Naive thymus-derived CD4-positive, alpha-beta T cell (primary cell): ENCODE measurements at regions not wholly inside any gene's neighbourhood (a gene's known extent, or its start where the extent isn't known, plus 50 kb on each side); places are given as distances from the start of the nearest gene placed in this dataset.

ENCODE experiments used
- ATAC-seq: fragments of 150-1000 bp; cut with Tn5 transposase; 2 replicates; pipeline ENCODE4 v1.10.0; 2021; ENCODE audit warnings: mild to moderate bottlenecking, moderate library complexity
- CTCF ChIA-PET: fragments of 350-600 bp; sonication (Branson Sonifier 250); formaldehyde crosslinking; loops from one replicate; lab custom pipeline; 2021; ENCODE audit warnings: antibody characterized with exemption; lab: Charles Lee
- POLR2A ChIA-PET: fragments of 350-600 bp; sonication (Branson Sonifier 250); formaldehyde crosslinking; loops from one replicate; lab custom pipeline; 2021; ENCODE audit warnings: antibody characterized with exemption, inconsistent platforms; lab: Charles Lee
- DNase-seq, 9 donors: peaks; one replicate each; pipeline versions ENCODE4 v3.0.0 to v3.0.0-alpha.2; 2020 to 2022; ENCODE audit warnings: mixed read lengths in 1 of 9
- H3K27ac ChIP-seq: one replicate; pipeline ENCODE4 v1.7.0; 2013; ENCODE audit warnings: mild to moderate bottlenecking, low read depth, low read length, moderate library complexity
- H3K27me3 ChIP-seq, 2 donors: one replicate each; pipeline ENCODE4 v1.7.0; 2013; ENCODE audit warnings: low read length in 2 of 2, mild to moderate bottlenecking in 2 of 2, moderate library complexity in 2 of 2; ENCODE audit not compliant: control insufficient read depth in 2 of 2, insufficient read depth in 2 of 2
- H3K36me3 ChIP-seq, 3 experiments: 1 replicate in 2 of 3; 2 replicates in 1 of 3; pipeline ENCODE4 v1.7.0; 2013; ENCODE audit warnings: low read length in 3 of 3, mild to moderate bottlenecking in 3 of 3, moderate library complexity in 1 of 3; ENCODE audit not compliant: insufficient read depth in 3 of 3, control insufficient read depth in 2 of 3
- H3K4me1 ChIP-seq, 2 donors: one replicate each; pipeline ENCODE4 v1.7.0; 2013; ENCODE audit warnings: low read length in 2 of 2, mild to moderate bottlenecking in 2 of 2, moderate library complexity in 1 of 2; ENCODE audit not compliant: control insufficient read depth in 2 of 2, insufficient read depth in 2 of 2
- H3K4me3 ChIP-seq: 2 replicates; pipeline ENCODE4 v1.7.0; 2013; ENCODE audit warnings: mild to moderate bottlenecking, low read length
- H3K9me3 ChIP-seq, 3 experiments: 1 replicate in 2 of 3; 2 replicates in 1 of 3; pipeline ENCODE4 v1.7.0; 2013; ENCODE audit warnings: low read length in 3 of 3; ENCODE audit not compliant: control insufficient read depth in 2 of 3
- H3K27ac Mint-ChIP-seq, 9 donors: one replicate each; pipeline ENCODE4 v1.8.0; 2020 to 2022; ENCODE audit warnings: mixed read lengths in 9 of 9, mild to moderate bottlenecking in 8 of 9, moderate library complexity in 5 of 9, inconsistent platforms in 2 of 9
- H3K27me3 Mint-ChIP-seq, 5 donors: one replicate each; pipeline ENCODE4 v1.8.0; 2021 to 2022; ENCODE audit warnings: mixed read lengths in 5 of 5, mild to moderate bottlenecking in 1 of 5
- H3K36me3 Mint-ChIP-seq, 5 donors: one replicate each; pipeline ENCODE4 v1.8.0; 2020 to 2022; ENCODE audit warnings: mixed read lengths in 5 of 5, mild to moderate bottlenecking in 3 of 5, inconsistent platforms in 1 of 5
- H3K4me1 Mint-ChIP-seq, 7 donors: one replicate each; pipeline ENCODE4 v1.8.0; 2020 to 2022; ENCODE audit warnings: mixed read lengths in 7 of 7, mild to moderate bottlenecking in 3 of 7, inconsistent platforms in 1 of 7
- H3K4me3 Mint-ChIP-seq, 10 donors: one replicate each; pipeline ENCODE4 v1.8.0; 2020 to 2022; ENCODE audit warnings: mild to moderate bottlenecking in 10 of 10, mixed read lengths in 10 of 10, moderate library complexity in 6 of 10, inconsistent platforms in 2 of 10
- H3K9me3 Mint-ChIP-seq, 11 donors: one replicate each; pipeline ENCODE4 v1.8.0; 2020 to 2022; ENCODE audit warnings: mixed read lengths in 11 of 11, mild to moderate bottlenecking in 4 of 11, inconsistent platforms in 1 of 11, moderate library complexity in 1 of 11
- intact Hi-C, 2 donors: fragments of 100-400 bp; cut with micrococcal nuclease; formaldehyde crosslinking; loops; one replicate each; pipeline ENCODE4 v1.15.1; 2023

DNA sequence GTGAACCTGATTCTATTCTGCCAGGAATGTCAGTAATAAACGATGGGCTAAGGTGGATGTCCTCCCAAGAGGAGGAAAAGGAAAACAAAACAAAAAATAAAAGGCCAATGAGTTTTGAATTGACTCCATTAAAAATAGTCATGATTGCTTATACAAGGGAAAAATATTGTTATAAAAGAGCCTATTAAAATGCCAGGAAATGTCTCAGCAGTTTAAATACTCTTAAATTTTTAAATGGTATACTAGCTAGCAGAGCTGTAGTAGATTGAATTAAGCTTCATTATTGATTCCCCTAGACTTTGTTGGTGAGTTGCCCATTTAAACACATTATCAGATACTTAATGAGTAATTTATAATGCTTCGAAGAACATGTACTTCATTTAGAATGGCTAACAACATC, 990.9 kb upstream of the GJE1 start:
- CTCF ChIA-PET: no interaction called here
- H3K36me3 Mint-ChIP-seq: no peaks in the 10 kb centered on the region
- H3K4me3 Mint-ChIP-seq: no peak overlapping the region

DNA sequence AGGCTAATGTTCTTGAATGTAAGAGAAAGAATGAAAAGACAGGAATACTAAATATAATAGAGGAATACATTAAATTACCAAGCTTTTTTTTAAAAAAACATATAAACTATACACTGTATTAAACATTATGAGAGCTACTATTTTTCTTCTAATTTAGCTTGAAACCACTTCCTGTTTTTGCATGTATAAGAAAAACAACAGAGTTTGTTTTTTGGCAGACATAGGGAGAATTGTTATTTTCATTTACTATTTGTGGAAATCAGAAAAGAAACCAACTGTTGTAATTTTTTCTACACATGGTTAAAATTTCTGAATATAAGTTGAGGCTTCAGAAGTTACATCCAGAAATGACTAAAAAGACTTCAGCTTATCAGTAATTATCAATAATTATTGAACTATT, 991.8 kb upstream of the GJE1 start:
- DNase-seq (no peak), ATAC-seq (no peak)
- H3K4me1 Mint-ChIP-seq: no peaks in the 10 kb centered on the region
- H3K4me3 Mint-ChIP-seq: no peak overlapping the region
- intact Hi-C loops: no loop called here
- POLR2A ChIA-PET: no interaction called here
- peaks cover 0 to 5% (median 0%) of the 10 kb centered on the region in 5 donors for H3K27me3 Mint-ChIP-seq
- H3K36me3 Mint-ChIP-seq: no peaks in the 10 kb centered on the region
- no peak overlapping the region for H3K27ac ChIP-seq
- no peaks in the 10 kb centered on the region for H3K9me3 ChIP-seq
- H3K27me3 ChIP-seq: no peaks in the 10 kb centered on the region
- no peak overlapping the region for H3K4me3 ChIP-seq
- H3K9me3 Mint-ChIP-seq: no peaks in the 10 kb centered on the region
- H3K4me1 ChIP-seq: no peaks in the 10 kb centered on the region
- H3K27ac Mint-ChIP-seq: no peak overlapping the region
- CTCF ChIA-PET: no interaction called here
- no peaks in the 10 kb centered on the region for H3K36me3 ChIP-seq

More for the DNA sequence above, 990.9 kb upstream of the GJE1 start:
- POLR2A ChIA-PET: no interaction called here
- peak overlapping the region in 1 of 9 donors; percentile 8 for H3K27ac Mint-ChIP-seq
- no peak overlapping the region for H3K4me3 ChIP-seq
- no peak for ATAC-seq
- intact Hi-C loops: no loop called here
- no peaks in the 10 kb centered on the region for H3K9me3 ChIP-seq
- no peak for DNase-seq
- no peaks in the 10 kb centered on the region for H3K27me3 ChIP-seq
- no peaks in the 10 kb centered on the region for H3K4me1 Mint-ChIP-seq
- H3K27ac ChIP-seq: no peak overlapping the region
- no peaks in the 10 kb centered on the region for H3K9me3 Mint-ChIP-seq
- no peaks in the 10 kb centered on the region for H3K4me1 ChIP-seq
- H3K27me3 Mint-ChIP-seq: peaks cover 0 to 5% (median 2%) of the 10 kb centered on the region in 5 donors
- H3K36me3 ChIP-seq: no peaks in the 10 kb centered on the region

DNA sequence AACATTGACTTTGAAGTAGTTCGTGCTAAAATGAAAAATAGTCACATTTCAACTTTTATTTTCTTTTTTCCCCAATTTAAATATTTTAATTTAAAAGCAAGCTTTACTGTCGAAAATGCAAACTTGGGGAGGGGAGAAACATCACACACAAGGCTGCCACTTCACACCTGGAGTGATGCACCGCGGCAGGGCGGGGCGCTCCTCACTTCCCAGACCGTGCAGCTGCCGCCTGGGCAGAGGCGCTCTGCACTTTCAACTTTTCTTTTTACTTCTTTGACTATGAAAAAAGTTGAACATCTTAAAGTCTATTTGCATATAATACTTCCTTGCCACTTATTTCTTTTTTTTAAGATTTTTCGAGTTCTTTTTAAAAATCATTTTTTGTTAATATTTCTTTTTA, 993.3 kb upstream of the GJE1 start:
- no peak overlapping the region for H3K27ac ChIP-seq
- no peak for ATAC-seq
- H3K4me3 Mint-ChIP-seq: no peak overlapping the region
- no peaks in the 10 kb centered on the region for H3K36me3 ChIP-seq
- intact Hi-C loops: no loop called here
- ChIA-PET POLR2A (interaction anchor here (0.7 kb wide), 2 partner anchors 13 to 1761 kb away, joined by 3 to 4 read pairs; no protein-coding TSS in a partner anchor), CTCF (no interaction called here)
- no peaks in the 10 kb centered on the region for H3K27me3 Mint-ChIP-seq
- no peak overlapping the region for H3K27ac Mint-ChIP-seq
- no peak overlapping the region for H3K4me3 ChIP-seq
- no peaks in the 10 kb centered on the region for H3K9me3 Mint-ChIP-seq
- no peaks in the 10 kb centered on the region for H3K9me3 ChIP-seq
- H3K4me1 ChIP-seq: no peaks in the 10 kb centered on the region
- no peak for DNase-seq
- H3K4me1 Mint-ChIP-seq: no peaks in the 10 kb centered on the region
- no peaks in the 10 kb centered on the region for H3K36me3 Mint-ChIP-seq
- H3K27me3 ChIP-seq: no peaks in the 10 kb centered on the region

GRCh38 chr6:141134723-141135122, 998.0 kb upstream of the GJE1 start:
- no peaks in the 10 kb centered on the region for H3K9me3 Mint-ChIP-seq
- DNase-seq: no peak
- H3K27me3 Mint-ChIP-seq: no peaks in the 10 kb centered on the region
- H3K27ac Mint-ChIP-seq: no peak overlapping the region
- ATAC-seq: no peak
- no peaks in the 10 kb centered on the region for H3K4me1 Mint-ChIP-seq
- Histone ChIP-seq H3K4me1 (no peaks in the 10 kb centered on the region), H3K27ac (no peak overlapping the region), H3K9me3 (no peaks in the 10 kb centered on the region), H3K27me3 (no peaks in the 10 kb centered on the region), H3K4me3 (no peak overlapping the region), H3K36me3 (no peaks in the 10 kb centered on the region)
- no peak overlapping the region for H3K4me3 Mint-ChIP-seq
- intact Hi-C loops: no loop called here
- POLR2A ChIA-PET: no interaction called here
- CTCF ChIA-PET: no interaction called here
- H3K36me3 Mint-ChIP-seq: no peaks in the 10 kb centered on the region

- DNase-seq (no peak), ATAC-seq (no peak)
- no peaks in the 10 kb centered on the region for H3K4me1 Mint-ChIP-seq
- ChIA-PET CTCF (no interaction called here), POLR2A (no interaction called here)
- no peak overlapping the region for H3K27ac ChIP-seq
- no peak overlapping the region for H3K4me3 ChIP-seq
- H3K36me3 ChIP-seq: no peaks in the 10 kb centered on the region
- no peaks in the 10 kb centered on the region for H3K36me3 Mint-ChIP-seq
- H3K27me3 Mint-ChIP-seq: peaks cover 0 to 4% (median 0%) of the 10 kb centered on the region in 5 donors
- H3K4me1 ChIP-seq: no peaks in the 10 kb centered on the region
- intact Hi-C loops: no loop called here
- no peak overlapping the region for H3K4me3 Mint-ChIP-seq
- H3K27me3 ChIP-seq: no peaks in the 10 kb centered on the region
- H3K27ac Mint-ChIP-seq: no peak overlapping the region
- H3K9me3 Mint-ChIP-seq: no peaks in the 10 kb centered on the region
- no peaks in the 10 kb centered on the region for H3K9me3 ChIP-seq
Observed at GRCh38 chr6:141133836-141134235, 998.9 kb upstream of the GJE1 start.

DNA sequence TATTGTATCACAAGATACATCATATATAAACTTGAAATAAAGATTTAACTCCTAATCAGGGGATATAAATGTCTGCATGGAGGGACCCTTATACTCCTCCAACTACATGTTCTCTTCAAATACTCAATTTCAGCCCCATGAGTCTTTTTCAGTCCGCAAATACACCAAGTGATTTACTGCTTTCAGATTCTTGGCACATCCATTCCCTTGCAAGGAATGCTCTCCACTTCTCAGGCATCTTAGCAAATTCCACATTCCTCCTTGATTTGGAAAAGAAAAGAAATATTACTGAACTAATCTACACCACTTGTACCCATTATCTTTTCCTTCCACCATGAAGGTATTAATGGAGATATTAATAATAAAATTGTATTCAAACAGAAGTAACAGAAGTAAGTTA, 999.4 kb upstream of the GJE1 start:
- H3K36me3 ChIP-seq: no peaks in the 10 kb centered on the region
- Mint-ChIP-seq H3K27me3 (peaks cover 0 to 4% (median 0%) of the 10 kb centered on the region in 5 donors), H3K4me3 (no peak overlapping the region), H3K9me3 (no peaks in the 10 kb centered on the region), H3K36me3 (no peaks in the 10 kb centered on the region), H3K4me1 (no peaks in the 10 kb centered on the region), H3K27ac (no peak overlapping the region)
- H3K9me3 ChIP-seq: no peaks in the 10 kb centered on the region
- ChIA-PET CTCF (no interaction called here), POLR2A (no interaction called here)
- no peak for DNase-seq
- no peaks in the 10 kb centered on the region for H3K4me1 ChIP-seq
- no peak overlapping the region for H3K27ac ChIP-seq
- no peaks in the 10 kb centered on the region for H3K27me3 ChIP-seq
- intact Hi-C loops: no loop called here
- no peak overlapping the region for H3K4me3 ChIP-seq
- ATAC-seq: no peak

GRCh38 chr6:141131616-141132015, 1001.1 kb upstream of the GJE1 start:
- Histone ChIP-seq H3K4me1 (no peaks in the 10 kb centered on the region), H3K36me3 (no peaks in the 10 kb centered on the region), H3K4me3 (no peak overlapping the region), H3K27me3 (no peaks in the 10 kb centered on the region), H3K9me3 (no peaks in the 10 kb centered on the region), H3K27ac (no peak overlapping the region)
- H3K36me3 Mint-ChIP-seq: no peaks in the 10 kb centered on the region
- no peaks in the 10 kb centered on the region for H3K9me3 Mint-ChIP-seq
- no peak for ATAC-seq
- H3K27ac Mint-ChIP-seq: no peak overlapping the region
- no peak overlapping the region for H3K4me3 Mint-ChIP-seq
- H3K4me1 Mint-ChIP-seq: no peaks in the 10 kb centered on the region
- CTCF ChIA-PET: no interaction called here
- intact Hi-C loops: no loop called here
- POLR2A ChIA-PET: no interaction called here
- DNase-seq: no peak
- peaks cover 0 to 4% (median 0%) of the 10 kb centered on the region in 5 donors for H3K27me3 Mint-ChIP-seq
